HG02973 (cell line): ENCODE measurements at regions not wholly inside any gene's neighbourhood (a gene's known extent, or its start where the extent isn't known, plus 50 kb on each side); places are given as distances from the start of the nearest gene placed in this dataset.
A peak's percentile ranks its signal among the peaks of the same experiment; 100 is the strongest.

Experiments
- ATAC-seq: cut with Tn5 transposase; IDR thresholded peaks from one replicate; pipeline ENCODE4 v1.9.1; 2021; ENCODE audit warnings: moderate library complexity; ENCODE audit not compliant: unreplicated experiment

DNA sequence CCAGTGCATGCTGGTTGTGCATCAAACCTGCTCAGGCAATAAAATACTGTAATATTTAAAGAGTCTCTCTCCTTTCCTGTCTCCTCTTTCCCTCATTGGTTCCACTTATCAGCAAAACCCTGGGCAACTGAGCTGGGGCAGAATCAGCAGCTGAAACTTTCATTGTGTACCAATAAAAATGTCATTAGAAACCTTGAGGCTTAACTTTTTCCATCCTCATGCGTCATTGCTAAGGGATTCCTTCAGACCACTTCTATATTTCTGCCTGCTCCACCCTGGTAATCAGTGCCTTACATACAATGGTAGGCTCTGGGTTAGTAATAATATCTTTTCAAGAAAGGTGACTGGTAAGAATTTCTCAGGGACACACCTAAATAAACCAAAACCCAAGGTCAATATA is 880.3 kb downstream of the RPA4 start:
- ATAC-seq = no peak

DNA sequence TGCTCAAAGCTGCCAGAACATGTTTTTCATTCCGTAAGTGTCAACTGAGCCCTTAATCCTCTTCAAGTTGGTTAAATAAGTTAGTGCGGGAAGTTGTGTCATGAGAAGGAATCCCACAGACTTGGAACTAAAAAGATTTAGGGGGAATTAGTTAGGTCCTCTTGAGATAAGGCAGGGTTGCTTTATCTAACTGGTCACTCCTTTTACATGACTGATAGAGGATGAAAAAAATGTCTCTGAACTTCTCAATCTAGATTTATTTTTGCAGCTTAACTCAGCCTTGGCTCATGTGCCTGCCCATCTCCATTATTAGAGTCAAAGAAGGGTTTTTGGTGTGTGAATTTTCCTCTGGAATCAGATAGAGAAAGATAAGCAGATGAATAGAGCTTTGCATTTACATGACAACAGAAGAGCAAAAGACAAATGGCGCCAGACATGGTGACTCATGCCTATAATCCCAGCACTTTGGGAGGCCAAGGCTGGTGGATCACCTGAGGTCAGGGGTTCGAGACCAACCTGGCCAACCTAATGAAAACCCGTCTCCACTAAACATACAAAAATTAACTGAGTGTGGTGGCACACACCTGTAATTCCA is 882.9 kb downstream of the RPA4 start:
- ATAC-seq = no peak

DNA sequence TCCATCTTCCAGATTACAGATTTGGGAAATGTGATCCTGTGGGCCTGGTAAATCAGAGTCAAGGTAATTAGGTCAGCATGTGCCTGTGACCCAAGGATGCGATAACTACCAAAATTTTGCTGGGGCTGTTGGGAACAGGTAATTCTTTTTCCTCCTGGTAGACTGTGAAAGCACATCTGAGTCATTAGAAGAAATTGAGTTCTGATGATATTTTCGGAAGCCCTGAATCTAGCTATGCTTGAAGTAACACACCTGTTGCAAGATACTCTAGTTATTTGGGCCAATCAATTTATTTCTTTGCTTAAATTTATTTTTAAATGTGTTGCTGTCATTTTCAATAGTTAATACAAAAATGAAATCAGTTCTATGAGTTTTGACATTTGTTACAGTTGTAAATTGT is 903.6 kb downstream of the RPA4 start:
- ATAC-seq = no peak

DNA sequence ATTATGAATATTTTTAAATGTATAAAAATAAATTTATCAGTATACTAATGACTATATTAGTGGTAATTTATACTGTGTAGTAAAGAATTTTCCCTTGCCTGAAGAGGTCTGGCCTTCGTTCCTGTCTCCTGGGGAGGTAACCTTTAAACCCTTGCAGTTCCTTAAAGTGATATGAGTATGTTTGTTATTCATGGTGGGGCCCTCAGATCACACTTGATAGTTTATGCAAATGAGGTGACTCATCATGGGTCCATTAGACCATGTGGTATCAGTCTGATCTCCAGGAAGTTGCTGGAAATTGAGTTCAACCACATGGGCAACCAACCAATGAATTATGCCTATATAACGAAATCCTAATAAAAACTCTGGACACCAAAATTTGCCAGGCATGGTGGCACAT is 904.1 kb downstream of the RPA4 start:
- peak; percentile 91 for ATAC-seq

DNA sequence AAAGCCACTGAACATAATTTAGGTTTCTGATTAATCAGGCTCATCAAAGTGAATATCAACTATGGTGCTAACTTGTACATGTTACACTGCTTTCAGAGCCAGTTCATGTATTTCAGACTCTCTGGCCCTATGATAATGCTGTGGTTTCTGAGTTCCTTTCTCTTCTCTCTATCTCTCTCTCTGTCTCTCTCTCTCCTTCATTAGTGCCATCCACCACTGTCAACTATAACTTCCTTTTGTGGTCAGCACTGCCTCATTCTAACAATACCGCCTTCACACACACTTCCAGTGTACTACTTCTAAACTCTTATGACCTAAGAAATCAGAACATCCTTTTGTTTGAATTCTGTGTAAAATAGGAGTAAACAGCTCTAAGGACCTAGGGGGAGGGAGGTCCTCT is 907.1 kb downstream of the RPA4 start:
- peak; percentile 51 for ATAC-seq

DNA sequence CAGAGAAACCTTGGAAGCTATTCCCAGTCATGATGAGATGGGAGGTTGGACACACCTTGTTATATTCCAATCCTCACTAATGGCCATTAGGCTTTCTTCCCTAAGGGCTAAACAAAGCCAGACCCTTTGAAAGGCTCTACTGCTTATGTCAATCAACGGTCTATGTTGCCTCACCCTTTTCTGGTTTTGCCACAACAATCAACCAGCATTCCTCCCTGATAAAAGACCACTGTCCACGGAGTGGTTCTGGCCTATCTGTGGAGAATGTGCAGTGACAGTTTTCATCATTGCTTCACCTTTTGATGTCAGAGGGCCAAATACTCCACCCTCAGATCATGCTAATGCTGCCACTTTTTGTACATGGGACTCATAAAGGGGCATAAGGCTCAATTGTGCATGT is 913.4 kb downstream of the RPA4 start:
- ATAC-seq = no peak

DNA sequence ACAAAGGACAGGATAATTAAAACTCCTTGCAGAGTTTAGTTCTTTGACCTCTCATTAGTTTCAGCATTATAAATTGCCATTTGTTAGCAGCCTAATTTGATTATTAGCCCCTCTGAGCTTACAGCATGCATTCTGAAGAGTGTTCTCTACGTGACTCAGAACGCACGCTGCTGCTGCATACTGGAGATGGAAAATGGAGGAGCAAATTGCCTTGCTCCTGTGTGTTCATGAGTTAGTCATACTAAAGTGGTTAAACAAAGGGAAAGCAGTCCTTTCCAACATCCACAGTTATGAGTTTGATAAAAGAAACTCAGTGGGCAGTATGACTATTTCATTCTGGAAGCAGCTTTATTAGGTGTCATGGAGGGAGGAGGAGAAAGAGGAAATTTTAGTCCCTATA is 922.5 kb downstream of the RPA4 start:
- ATAC-seq = no peak

DNA sequence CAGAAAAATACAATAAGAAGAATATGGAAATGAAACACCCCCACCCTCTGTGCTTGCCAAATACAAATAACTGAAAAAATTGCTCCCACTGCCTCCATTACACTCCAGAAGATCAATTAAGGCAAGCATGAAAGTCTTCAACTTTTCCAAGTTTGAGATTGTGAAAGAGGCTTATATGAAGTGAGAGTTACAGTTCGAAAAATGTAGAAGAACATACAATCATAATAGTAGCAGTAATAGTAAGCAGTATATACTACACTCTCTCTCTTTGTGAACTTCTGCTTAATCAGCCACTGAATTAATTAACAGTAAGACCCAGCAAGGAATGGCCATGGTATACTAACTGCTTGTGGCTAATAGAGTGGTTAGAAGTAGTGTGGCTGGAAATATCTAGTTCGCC is 923.2 kb downstream of the RPA4 start:
- no peak for ATAC-seq

DNA sequence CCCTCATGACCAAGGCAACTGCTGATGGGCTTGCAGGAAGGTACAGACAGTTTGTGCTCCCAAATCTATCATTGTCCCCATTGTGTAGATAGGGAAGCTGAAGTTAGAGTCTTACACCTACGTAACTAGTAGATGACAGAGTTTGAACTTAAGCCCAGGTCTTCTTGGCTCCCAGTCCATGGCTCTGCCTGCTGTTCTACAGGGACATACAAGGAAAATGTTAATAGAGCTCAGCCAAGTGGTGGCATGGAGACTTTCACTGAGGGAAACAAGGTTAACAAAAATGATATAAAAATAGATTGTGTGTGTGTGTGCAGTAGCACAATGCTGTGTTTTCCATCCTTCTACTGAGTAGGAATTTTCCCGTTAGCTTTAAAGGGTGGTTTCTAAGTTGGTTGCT is 936.5 kb downstream of the RPA4 start:
- ATAC-seq = no peak

DNA sequence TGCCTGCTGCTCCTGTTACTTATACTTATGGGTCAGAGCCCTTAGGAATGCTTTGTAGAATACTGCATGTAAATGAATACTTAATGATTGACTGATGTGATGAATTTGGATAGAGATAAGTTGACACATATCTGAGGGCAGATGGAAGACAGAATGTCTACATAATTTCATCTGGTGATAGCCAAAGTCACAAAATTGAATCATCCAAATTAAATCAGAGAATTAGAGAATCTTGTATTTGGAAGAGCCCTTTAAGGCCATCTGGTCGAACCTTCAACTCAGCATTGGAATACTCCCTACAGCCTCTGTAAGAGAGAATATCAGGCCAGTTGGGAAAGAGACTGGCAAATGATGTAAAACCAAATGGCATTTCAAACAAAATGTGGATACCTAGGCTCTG is 944.8 kb downstream of the RPA4 start:
- no peak for ATAC-seq

DNA sequence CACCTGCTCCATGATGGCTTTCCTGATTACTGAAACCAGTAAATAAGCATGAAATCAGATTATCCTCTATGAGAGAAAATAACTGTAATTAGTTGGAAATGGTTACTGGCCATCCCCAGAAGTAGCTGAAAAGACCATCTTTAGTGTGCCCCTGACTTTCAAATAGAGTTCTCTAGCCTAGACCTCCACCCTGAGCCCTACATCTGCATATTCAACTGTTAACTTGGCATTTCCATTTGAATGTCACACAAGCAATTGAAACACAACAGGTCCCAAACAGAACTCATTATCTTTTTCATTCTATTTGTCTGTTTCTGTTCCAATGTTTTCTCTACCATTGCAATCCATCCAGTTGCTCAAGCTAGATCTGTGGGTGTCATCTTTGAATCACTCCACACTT is 952.3 kb downstream of the RPA4 start:
- no peak for ATAC-seq

DNA sequence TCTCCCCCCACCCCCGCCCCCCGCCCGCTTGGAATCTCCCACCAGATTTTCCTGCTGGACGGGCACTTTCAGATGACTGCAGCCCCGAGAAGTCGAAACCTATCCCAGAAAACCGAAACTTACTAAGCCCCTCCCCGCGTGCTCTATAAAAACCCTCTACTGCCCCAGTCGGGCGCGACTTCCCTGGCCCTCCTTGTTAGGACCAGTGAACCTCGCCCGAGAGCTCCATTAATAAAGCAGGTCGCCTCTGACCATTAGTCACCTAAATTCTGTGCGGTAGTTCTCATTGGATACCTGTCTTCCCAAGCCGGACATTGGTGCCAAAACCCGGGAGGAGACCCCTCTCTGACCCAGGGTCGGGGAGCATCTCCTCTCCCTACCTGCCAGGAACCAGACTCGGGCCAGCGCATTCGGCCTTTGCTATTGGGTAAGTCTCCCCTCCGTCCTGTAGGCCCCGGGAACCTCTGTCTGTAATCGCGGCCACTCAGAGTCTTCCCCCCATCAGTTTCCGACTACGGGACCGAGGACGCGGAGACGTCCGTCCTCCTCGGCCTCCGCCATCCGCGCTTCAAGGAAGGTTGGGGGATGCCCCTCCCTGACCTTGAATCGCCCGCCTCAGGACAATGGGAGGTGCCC is 958.0 kb downstream of the RPA4 start:
- ATAC-seq = no peak

DNA sequence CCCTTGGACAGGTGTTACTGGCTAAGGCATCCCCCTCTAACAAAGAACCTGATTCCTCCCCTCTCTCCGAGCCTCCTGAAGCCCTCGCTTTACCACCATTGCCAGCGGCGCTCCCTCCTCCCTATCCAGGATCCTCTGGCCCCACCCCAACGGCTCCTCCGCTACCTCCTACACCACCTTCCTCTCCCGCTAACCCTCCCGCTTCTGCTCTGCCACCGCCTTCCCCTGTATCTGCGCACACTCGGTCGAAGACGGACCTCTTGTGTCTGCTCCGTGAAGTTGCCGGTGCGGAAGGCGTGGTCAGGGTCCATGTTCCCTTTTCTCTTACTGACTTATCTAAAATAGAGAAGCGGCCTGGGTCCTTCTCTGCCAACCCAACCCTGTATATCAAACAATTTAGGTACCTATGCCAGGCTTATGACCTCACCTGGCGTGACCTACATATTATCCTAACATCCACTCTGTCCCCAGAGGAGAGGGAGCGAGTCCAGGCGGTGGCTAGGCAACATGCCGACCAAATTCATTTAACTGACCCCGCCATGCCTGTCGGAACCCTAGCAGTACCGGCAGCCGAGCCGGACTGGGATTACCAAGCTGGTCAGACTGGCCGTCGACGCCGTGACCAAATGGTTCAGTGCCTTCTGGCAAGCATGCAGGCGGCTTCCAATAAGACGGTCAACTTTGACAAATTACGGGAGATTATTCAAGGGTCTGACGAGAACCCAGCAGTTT is 958.9 kb downstream of the RPA4 start:
- no peak for ATAC-seq

DNA sequence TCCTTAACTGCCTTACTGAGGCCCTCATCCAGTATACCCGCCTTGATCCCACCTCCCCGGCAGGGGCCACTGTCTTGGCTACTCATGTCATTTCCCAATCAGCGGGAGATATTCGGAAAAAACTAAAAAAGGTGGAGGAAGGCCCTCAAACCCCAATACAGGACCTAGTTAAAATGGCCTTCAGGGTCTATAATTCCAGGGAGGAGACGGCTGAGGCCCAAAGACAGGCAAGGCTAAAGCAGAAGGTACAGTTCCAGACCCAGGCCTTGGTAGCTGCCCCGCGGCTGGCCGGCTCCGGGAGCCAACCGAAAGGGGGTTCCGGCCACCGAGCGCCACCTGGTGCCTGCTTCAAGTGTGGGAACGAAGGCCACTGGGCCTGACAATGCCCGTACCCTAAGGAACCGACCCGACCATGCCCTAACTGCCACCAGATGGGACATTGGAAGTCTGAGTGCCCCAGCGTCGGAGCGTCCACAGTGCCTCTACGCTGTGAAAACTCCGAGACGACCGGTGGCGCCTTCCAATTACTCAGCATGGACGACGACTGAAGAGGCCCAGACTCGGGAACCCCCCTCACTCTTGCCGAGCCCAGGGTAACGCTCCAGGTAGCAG is 959.6 kb downstream of the RPA4 start:
- ATAC-seq = no peak

DNA sequence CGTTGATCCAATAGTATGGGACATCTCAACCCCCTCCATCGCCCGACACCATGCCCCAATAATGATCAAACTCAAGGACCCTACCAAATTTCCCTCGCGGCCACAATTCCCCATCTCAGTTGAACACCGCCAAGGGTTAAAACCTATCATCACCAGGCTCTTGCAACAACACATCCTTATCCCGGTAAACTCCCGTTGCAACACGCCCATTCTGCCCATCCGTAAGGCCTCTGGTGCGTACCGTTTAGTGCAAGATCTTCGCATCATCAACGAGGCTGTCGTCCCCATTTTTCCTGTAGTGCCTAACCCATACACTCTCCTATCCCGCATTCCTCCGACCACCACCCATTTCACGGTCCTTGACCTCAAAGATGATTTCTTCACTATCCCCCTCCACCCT is 960.5 kb downstream of the RPA4 start:
- ATAC-seq = no peak

DNA sequence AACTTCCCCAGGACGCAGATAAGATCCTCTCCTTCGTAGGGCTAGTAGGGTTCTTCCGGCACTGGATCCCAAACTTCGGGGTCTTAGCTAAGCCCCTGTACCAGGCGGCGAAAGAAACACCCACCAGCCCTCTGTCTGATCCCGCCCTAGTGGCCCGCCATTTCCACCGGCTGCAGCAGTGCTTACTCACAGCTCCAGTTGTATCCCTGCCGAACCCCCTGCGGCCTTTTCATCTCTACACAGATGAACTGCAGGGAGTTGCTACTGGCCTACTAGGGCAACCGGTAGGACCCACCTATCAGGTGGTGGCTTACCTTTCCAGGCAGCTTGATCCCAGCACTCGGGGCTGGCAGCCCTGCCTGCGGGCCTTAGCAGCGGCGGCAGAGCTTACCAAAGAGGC is 961.2 kb downstream of the RPA4 start:
- ATAC-seq = no peak

DNA sequence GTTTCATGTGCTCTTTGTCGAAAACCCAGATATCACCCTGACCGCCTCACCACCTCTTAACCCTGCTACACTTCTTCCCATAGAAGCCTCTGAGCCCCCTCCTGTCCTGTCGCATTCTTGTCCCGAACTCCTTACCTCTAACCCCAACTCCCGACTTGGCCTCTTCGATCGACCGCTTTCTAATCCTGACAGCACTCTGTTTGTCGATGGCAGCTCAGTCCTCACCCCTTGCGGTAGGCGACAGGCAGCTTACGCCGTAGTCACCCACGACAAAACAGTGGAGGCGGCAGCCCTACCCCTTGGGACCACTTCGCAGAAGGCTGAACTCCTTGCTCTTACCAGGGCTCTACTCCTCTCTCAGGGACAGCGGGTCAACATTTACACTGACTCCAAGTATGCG is 961.7 kb downstream of the RPA4 start:
- ATAC-seq = no peak

DNA sequence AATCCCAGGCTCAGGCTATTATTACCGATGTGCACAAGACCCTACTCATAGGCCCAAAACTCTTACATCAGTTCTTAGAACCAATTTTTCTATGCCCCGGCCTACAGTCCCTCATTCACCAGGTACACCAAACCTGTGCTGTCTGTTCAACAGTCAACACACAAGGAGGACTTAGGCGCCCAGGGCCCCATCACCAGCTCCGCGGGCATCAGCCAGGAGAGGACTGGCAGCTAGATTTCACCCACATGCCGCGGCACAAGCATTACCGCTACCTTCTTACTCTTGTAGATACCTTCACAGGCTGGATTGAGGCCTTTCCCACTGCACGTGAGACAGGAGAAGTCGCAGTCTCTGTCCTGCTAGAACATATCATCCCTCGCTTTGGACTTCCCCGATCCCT is 962.5 kb downstream of the RPA4 start:
- ATAC-seq = no peak

DNA sequence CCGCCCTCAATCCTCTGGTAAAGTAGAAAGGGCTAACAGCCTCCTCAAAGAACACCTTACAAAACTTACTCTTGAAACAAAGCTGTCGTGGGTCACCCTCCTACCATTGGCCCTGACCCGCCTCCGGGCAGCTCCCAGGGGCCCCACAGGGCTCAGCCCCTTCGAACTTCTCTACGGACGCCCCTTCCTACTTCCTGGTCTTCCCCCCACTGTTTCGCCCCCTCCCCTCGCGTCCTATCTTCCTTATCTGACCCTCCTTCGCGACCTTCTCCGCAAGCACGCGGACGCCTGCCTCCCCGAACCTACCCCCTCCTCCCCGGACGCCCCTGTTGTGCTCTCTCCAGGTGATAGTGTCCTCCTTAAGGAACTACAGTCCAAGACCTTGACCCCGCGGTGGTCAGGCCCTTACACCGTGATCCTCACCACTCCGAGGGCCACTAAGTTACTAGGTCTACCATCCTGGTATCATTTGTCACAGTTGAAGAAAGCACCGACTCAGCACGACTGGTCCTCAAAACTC is 963.1 kb downstream of the RPA4 start:
- ATAC-seq = no peak

DNA sequence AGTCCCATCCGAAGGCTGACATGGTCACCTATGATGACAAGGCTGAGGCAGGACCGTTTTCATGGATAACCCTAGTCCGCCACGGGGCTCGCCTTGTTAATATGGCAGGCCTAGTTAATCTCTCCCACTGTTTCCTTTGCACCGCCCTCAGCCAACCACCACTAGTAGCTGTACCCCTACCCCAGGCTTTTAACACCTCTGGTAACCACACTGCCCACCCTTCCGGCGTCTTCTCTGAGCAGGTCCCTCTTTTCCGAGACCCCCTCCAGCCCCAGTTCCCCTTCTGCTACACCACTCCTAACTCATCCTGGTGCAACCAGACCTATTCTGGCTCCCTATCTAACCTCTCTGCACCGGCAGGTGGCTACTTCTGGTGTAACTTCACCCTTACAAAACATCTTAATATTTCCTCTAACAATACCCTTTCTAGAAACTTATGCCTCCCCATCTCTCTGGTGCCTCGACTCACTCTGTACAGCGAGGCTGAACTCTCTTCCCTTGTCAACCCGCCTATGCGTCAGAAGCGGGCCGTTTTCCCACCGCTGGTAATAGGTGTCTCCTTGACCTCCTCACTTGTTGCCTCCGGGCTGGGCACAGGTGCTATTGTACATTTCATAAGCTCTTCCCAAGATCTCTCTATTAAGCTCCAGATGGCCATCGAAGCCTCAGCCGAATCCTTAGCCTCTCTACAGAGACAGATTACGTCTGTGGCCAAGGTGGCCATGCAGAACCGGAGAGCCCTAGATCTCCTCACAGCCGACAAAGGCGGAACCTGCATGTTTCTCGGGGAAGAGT is 964.4 kb downstream of the RPA4 start:
- no peak for ATAC-seq

DNA sequence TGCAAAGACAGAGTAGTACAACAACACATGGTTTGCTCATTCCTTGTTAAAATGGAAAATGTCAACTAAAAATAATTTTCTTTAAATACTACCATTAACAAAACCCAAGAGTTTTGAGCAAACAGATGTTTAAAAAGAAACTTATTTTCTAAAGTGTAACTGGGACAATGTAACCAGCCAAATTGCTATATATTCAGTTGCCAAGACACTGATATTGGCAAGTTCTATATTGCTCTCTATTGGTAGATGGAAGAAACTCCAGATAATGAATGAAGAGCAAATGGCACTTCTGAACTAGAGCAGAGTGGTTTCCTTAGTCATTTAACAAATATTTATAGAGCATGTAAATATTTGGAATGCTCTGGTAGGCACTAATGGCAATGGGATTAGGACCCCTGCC is 966.2 kb downstream of the RPA4 start:
- no peak for ATAC-seq
